ENCODE measurements at regions not wholly inside any gene's neighbourhood (a gene's known extent, or its start where the extent isn't known, plus 50 kb on each side); places are given as distances from the start of the nearest gene placed in this dataset.

GRCh38 chr6:11403035-11403601 lies 134.4 kb upstream of the TMEM170B start:
- TF ChIP-seq CTCF (conservative IDR thresholded peaks at IDR 0.05; ENCODE audit: low read depth, low read length) (no peak), SMC3 (IDR thresholded peaks at IDR 0.05; ENCODE audit: low read depth, low read length) (no peak), MXI1 (IDR thresholded peaks at IDR 0.05; ENCODE audit: borderline replicate concordance, low read depth, low read length) (no peak), USF2 (IDR thresholded peaks at IDR 0.05; ENCODE audit: low read depth, low read length) (no peak), ELK1 (IDR thresholded peaks at IDR 0.05; ENCODE audit: borderline replicate concordance, low read depth, low read length) (no peak)
